Caco-2 (cell line): ENCODE measurements at regions not wholly inside any gene's neighbourhood (a gene's known extent, or its start where the extent isn't known, plus 50 kb on each side); places are given as distances from the start of the nearest gene placed in this dataset.

Experiments
- BruUV-seq: library from RNA; stranded (reverse); fragments of 400-500 nt; replicated peaks from 2 replicates; lab custom pipeline; 2021; lab: Mats Ljungman, UMichigan
- CTCF ChIA-PET: fragments of 300-600 bp; sonication (Branson Sonifier 250); formaldehyde crosslinking; loops from one replicate; lab custom pipeline; 2022; ENCODE audit warnings: antibody characterized with exemption; lab: Charles Lee
- POLR2A ChIA-PET: fragments of 300-600 bp; sonication (Branson Sonifier 250); formaldehyde crosslinking; loops from one replicate; lab custom pipeline; 2022; ENCODE audit warnings: antibody characterized with exemption; lab: Charles Lee
- DNase-seq, 2 experiments: peaks; one replicate each; pipeline versions ENCODE4 v3.0.0 to v3.0.0-alpha.2; 2020 to 2022
- H3K27me3 ChIP-seq: replicated peaks from 2 replicates; pipeline ENCODE4 v1.6.0; 2011; ENCODE audit warnings: low read length; ENCODE audit not compliant: control insufficient read depth, insufficient read depth
- H3K36me3 ChIP-seq: 2 replicates; pipeline ENCODE4 v1.5.1; 2011; ENCODE audit warnings: low read length; ENCODE audit not compliant: control insufficient read depth, insufficient read depth
- H3K4me1 ChIP-seq: fragments of 250-450 bp; sonication (Bioruptor Pico); 2 replicates; pipeline ENCODE4 v1.5.1; 2020; ENCODE audit warnings: mild to moderate bottlenecking
- H3K4me3 ChIP-seq: 2 replicates; pipeline ENCODE4 v1.5.1; 2011; ENCODE audit warnings: low read depth, mild to moderate bottlenecking, control low read depth, low read length
- H3K9me3 ChIP-seq: fragments of 250-450 bp; sonication (Bioruptor Pico); 2 replicates; pipeline ENCODE4 v1.5.1; 2020; ENCODE audit warnings: mild to moderate bottlenecking, moderate library complexity
- H3K27ac Mint-ChIP-seq: one replicate; pipeline ENCODE4 v1.8.0; 2022; ENCODE audit warnings: mixed read lengths; ENCODE audit not compliant: unreplicated experiment
- H3K27me3 Mint-ChIP-seq: one replicate; pipeline ENCODE4 v1.8.0; 2022; ENCODE audit warnings: mixed read lengths; ENCODE audit not compliant: insufficient read depth, unreplicated experiment
- H3K36me3 Mint-ChIP-seq: one replicate; pipeline ENCODE4 v1.8.0; 2022; ENCODE audit warnings: mild to moderate bottlenecking, mixed read lengths; ENCODE audit not compliant: insufficient read depth, unreplicated experiment
- H3K4me1 Mint-ChIP-seq: one replicate; pipeline ENCODE4 v1.8.0; 2022; ENCODE audit warnings: low read depth, mixed read lengths; ENCODE audit not compliant: unreplicated experiment
- H3K4me3 Mint-ChIP-seq: one replicate; pipeline ENCODE4 v1.8.0; 2022; ENCODE audit warnings: mild to moderate bottlenecking, moderate library complexity, mixed read lengths; ENCODE audit not compliant: unreplicated experiment
- H3K9me3 Mint-ChIP-seq: one replicate; pipeline ENCODE4 v1.8.0; 2022; ENCODE audit warnings: mixed read lengths; ENCODE audit not compliant: unreplicated experiment
- intact Hi-C: fragments of 100-400 bp; cut with micrococcal nuclease; formaldehyde crosslinking; loops from one replicate; pipeline ENCODE4 v1.10.0; 2022; ENCODE audit not compliant: unreplicated experiment
- TF ChIP-seq, protein P1 (sequence below), 2 experiments: fragments of 200-600 bp in 1 of 2; IDR thresholded peaks; 1 replicate in 1 of 2; 2 replicates in 1 of 2; pipeline versions ENCODE4 v1.5.1 to v1.8.0; 2011 to 2022; ENCODE audit warnings: antibody characterized with exemption in 1 of 2, control low read depth in 1 of 2, inconsistent platforms in 1 of 2, low read depth in 1 of 2, low read length in 1 of 2, mild to moderate bottlenecking in 1 of 2, moderate library complexity in 1 of 2; ENCODE audit not compliant: insufficient read depth in 1 of 2, severe bottlenecking in 1 of 2, unreplicated experiment in 1 of 2

- H3K4me1 Mint-ChIP-seq, result no peaks in the 10 kb centered on the region
- Histone ChIP-seq H3K4me3 (no peak overlapping the region), H3K36me3 (no peaks in the 10 kb centered on the region), H3K27me3 (no peaks in the 10 kb centered on the region; the same call in 1 of the 2 replicates), H3K9me3 (no peaks in the 10 kb centered on the region), H3K4me1 (no peaks in the 10 kb centered on the region)
- no peak overlapping the region for H3K4me3 Mint-ChIP-seq
- TF ChIP-seq, protein P1, sequence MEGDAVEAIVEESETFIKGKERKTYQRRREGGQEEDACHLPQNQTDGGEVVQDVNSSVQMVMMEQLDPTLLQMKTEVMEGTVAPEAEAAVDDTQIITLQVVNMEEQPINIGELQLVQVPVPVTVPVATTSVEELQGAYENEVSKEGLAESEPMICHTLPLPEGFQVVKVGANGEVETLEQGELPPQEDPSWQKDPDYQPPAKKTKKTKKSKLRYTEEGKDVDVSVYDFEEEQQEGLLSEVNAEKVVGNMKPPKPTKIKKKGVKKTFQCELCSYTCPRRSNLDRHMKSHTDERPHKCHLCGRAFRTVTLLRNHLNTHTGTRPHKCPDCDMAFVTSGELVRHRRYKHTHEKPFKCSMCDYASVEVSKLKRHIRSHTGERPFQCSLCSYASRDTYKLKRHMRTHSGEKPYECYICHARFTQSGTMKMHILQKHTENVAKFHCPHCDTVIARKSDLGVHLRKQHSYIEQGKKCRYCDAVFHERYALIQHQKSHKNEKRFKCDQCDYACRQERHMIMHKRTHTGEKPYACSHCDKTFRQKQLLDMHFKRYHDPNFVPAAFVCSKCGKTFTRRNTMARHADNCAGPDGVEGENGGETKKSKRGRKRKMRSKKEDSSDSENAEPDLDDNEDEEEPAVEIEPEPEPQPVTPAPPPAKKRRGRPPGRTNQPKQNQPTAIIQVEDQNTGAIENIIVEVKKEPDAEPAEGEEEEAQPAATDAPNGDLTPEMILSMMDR (IDR thresholded peaks at IDR 0.05; ENCODE audit: insufficient read depth in 1 of 2, low read depth in 1 of 2, low read length in 1 of 2, severe bottlenecking in 1 of 2, unreplicated experiment in 1 of 2), result no peak
- no peaks in the 10 kb centered on the region for H3K9me3 Mint-ChIP-seq
- H3K27ac Mint-ChIP-seq, result no peak overlapping the region
- no peaks in the 10 kb centered on the region for H3K36me3 Mint-ChIP-seq
- peaks cover 6% of the 10 kb centered on the region for H3K27me3 Mint-ChIP-seq
- ChIA-PET POLR2A (no interaction called here), CTCF (no interaction called here)
- intact Hi-C loops, result no loop called here
- no TSS peak for BruUV-seq
- no peak for DNase-seq
Observed at GRCh38 chr11:27599217-27599616, 92.6 kb upstream of the LIN7C start.

GRCh38 chr11:27596802-27597201 is 90.2 kb upstream of the LIN7C start:
- intact Hi-C loops, result no loop called here
- no peak overlapping the region for H3K27ac Mint-ChIP-seq
- H3K9me3 Mint-ChIP-seq, result no peaks in the 10 kb centered on the region
- no peak for DNase-seq
- no peaks in the 10 kb centered on the region for H3K36me3 Mint-ChIP-seq
- no TSS peak for BruUV-seq
- no peaks in the 10 kb centered on the region for H3K4me1 Mint-ChIP-seq
- H3K9me3 ChIP-seq, result no peaks in the 10 kb centered on the region
- H3K4me3 ChIP-seq, result no peak overlapping the region
- no peak overlapping the region for H3K4me3 Mint-ChIP-seq
- TF ChIP-seq, protein P1 (IDR thresholded peaks at IDR 0.05; ENCODE audit: insufficient read depth in 1 of 2, low read depth in 1 of 2, low read length in 1 of 2, severe bottlenecking in 1 of 2, unreplicated experiment in 1 of 2), result no peak
- peaks cover 9% of the 10 kb centered on the region for H3K27me3 Mint-ChIP-seq
- H3K27me3 ChIP-seq, result peaks cover 1% of the 10 kb centered on the region; the same call in 1 of the 2 replicates
- H3K36me3 ChIP-seq, result no peaks in the 10 kb centered on the region
- ChIA-PET POLR2A (no interaction called here), CTCF (no interaction called here)
- H3K4me1 ChIP-seq, result no peaks in the 10 kb centered on the region

GRCh38 chr11:27596388-27596787 is 89.8 kb upstream of the LIN7C start:
- peaks cover 9% of the 10 kb centered on the region for H3K27me3 Mint-ChIP-seq
- intact Hi-C loops, result no loop called here
- no peak overlapping the region for H3K4me3 Mint-ChIP-seq
- no peaks in the 10 kb centered on the region for H3K36me3 ChIP-seq
- CTCF ChIA-PET, result no interaction called here
- no peak overlapping the region for H3K4me3 ChIP-seq
- H3K27ac Mint-ChIP-seq, result no peak overlapping the region
- BruUV-seq, result no TSS peak
- no peaks in the 10 kb centered on the region for H3K4me1 ChIP-seq
- POLR2A ChIA-PET, result no interaction called here
- DNase-seq, result no peak
- no peaks in the 10 kb centered on the region for H3K9me3 Mint-ChIP-seq
- H3K27me3 ChIP-seq, result peaks cover 1% of the 10 kb centered on the region; the same call in 1 of the 2 replicates
- H3K36me3 Mint-ChIP-seq, result no peaks in the 10 kb centered on the region
- no peaks in the 10 kb centered on the region for H3K9me3 ChIP-seq
- no peaks in the 10 kb centered on the region for H3K4me1 Mint-ChIP-seq
- TF ChIP-seq, protein P1 (IDR thresholded peaks at IDR 0.05; ENCODE audit: insufficient read depth in 1 of 2, low read depth in 1 of 2, low read length in 1 of 2, severe bottlenecking in 1 of 2, unreplicated experiment in 1 of 2), result no peak
